HG03175 (cell line): ENCODE measurements at regions not wholly inside any gene's neighbourhood (a gene's known extent, or its start where the extent isn't known, plus 50 kb on each side); places are given as distances from the start of the nearest gene placed in this dataset.
"Not testable (repeated sequence)": the region's sequence is repeated elsewhere in the genome, so short reads cannot be mapped to it uniquely, and the experiment has no call there.

Experiments
- ATAC-seq: cut with Tn5 transposase; IDR thresholded peaks from one replicate; pipeline ENCODE4 v1.9.1; 2021; ENCODE audit warnings: mild to moderate bottlenecking, moderate library complexity; ENCODE audit not compliant: unreplicated experiment

DNA sequence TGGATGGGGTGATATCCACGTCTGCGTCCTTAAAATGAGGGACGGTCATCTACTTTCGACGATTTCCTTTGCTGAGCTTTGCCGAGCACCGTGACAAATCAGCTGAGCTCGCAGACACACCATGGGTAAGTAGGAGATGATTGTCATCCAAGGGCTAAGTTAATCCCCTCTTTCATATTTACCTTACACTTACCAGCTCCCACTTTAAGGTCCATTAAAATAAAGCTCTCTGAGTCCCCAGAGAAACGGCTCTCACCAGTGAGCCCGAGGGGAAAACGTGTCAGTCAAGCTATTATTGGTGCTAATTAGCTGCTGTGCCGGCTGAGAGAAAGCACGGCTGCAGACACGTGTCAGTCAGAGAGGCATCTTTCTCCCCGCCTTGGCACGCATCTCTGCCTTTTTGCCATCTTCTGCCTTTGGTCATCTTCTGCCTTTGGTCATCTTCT, 72.2 kb downstream of the CRLF2 start:
- ATAC-seq: no peak

DNA sequence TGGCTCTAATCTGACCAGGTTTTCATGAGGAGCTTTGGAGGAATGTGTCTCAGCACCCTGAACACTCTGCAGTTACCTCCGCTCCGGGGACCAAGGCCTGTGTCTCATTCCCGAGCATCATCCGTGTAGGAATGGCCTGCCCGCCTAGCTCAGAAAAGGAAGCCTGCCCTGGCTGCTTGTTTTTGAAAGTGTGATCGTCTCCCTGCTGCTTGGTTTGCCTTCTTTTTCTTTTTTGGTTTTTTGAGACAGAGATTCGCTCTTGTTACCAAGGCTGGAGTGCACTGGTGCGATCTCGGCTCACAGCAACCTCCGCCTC, 73.3 kb downstream of the CRLF2 start:
- no peak for ATAC-seq

DNA sequence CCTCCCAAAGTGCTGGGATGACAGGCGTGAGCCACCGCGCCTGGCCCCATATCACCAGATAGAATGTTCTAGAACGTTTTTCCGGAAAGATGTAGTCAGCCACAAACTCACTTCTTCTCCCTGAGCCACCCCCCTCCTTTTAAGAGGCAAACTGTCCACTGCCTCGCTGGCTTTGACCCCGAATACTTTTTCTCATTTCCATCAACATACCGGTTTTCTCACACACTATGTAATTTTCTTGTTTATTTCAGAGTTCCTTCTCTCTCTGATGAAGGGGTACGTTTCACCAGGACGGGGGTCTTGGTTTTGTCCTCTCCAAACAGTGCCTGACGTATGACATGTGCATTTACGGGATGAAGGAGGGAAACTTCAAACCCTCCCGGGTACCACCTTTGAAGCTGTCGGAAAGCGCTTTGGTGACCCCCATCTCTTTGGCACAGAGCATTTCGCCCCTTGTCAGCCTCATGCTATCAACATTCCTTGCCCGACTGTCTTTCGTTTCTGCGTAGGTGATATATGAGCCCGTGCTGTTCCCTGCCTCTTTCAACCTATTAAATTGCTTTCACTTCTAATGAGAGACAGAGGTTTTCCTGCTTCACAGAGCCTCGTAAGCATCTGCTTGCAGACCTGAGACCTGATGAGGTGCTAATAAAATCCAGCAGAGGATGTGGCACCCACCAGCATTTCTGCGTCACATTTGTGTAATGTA, 73.8 kb downstream of the CRLF2 start:
- no peak for ATAC-seq

DNA sequence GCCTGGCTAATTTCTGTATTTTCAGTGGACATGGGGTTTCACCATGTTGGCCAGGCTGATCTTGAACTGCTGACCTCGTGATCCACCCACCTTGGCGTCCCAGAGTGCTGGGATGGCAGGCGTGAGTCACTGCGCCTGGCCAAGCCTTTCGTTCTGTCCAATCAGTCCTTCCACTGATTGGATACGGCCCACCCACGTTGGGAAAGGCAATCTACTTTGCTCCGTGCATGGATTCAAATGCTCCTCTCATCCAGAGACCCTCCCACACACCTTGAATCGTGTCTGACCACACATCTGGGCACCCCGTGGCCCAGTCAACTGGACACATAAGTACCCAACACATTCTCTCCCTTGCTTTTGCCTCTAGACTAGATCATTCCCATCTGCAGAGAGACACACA, 74.9 kb downstream of the CRLF2 start:
- ATAC-seq: no peak

DNA sequence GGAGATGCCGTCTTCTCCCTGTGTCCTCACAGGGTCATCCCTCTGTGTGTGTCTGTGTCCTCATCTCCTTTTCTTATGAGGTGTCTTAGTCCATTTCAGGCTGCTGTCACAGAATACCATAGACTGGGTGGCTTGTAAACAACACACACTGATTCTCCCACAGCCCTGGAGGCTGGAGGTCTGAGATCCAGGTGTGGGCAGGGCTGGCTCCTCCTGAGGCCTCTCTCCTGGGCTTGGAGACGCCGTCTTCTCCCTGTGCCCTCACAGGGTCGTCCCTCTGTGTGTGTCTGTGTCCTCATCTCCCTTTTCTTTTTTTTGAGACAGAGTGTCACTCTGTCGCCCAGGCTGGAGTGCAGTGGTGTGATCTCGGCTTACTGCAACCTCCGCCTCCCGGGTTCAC, 75.9 kb downstream of the CRLF2 start:
- not testable (repeated sequence) for ATAC-seq

DNA sequence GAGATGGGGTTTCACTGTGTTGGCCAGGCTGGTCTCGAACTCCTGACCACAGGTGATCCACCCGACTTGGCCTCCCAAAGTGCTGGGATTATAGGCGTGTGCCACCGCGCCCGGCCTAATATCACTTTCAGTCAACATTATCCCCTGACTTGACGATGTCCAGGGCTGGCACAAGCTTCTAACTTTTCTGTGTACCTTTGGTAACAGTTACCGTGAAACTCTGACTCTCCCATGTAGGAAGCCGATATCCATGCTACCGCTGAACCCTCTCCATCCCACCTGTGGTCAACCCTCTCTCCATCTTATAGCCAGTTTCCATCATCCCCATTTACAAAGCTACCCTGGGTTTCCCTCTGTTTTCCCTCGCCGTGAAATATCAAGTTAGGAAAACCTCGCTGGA, 77.5 kb downstream of the CRLF2 start:
- ATAC-seq: no peak

DNA sequence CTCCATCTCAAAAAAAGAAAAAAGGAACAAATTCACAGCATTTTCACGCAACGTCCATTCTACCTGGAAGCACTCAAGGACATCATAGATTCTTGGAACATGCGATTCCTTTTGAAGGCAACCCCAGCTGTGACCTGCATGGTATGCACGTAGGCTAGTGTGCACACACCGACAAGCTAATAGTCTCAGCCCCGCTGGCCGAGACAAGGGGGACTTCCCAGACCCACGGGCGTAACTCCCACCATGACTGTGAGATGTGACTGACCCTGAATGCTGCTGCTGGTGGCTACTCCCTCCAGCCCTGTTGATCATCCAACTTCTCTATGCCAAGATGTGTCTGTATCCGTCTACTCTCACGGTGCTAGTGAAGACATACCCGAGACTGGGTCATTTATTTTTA, 78.3 kb downstream of the CRLF2 start:
- ATAC-seq: no peak

DNA sequence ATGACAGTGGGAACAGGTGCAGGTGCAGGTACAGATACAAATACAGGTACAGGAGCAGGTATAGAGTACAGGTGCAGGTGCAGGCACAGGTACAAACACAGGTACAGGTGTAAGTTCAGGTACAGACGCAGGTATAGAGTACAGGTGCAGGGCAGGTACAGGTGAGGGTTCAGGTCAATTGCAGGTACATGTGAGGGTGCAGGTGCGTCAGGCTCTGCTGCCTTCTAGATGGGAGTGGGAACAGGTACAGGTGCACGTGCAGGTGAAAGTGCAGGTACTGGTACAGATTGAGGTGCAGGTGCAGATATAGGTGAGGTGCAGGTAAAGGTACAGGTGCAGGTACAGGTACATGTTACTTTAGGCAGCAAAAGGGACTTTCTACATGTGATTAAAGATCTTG, 85.7 kb downstream of the CRLF2 start:
- no peak for ATAC-seq

DNA sequence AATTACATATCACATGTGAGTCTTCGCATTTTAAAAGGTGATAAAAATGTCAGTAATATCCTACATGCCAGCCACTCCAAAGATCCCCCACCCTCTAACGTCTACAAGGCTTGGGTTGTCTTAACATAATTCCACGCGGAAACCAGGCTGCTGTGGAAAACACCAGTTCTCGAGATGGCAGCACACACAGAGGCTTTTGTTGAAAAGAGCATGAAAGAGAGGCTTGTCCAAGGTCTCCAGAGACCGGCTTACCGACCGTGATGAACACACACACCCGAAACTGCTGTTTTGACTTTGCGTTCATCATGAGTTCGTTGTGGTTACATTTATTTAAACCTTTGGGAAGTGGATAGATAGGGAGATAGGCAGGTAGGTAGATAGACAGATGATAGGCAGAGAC, 87.9 kb downstream of the CRLF2 start:
- no peak for ATAC-seq

DNA sequence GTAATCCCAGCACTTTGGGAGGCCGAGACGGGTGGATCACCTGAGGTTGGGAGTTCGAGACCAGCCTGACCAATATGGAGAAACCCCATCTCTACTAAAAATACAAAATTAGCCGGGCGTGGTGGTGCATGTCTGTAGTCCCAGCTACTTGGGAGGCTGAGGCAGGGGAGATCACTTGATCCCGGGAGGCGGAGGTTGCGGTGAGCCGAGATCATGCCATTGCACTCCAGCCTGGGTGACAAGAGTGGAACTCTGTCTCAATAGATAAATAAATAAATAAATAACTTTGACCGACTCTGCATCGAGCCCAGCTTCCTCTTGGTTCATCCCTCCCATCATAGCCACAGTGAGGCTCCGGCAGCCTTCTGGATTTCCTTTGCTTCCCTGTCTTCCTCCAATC, 89.6 kb downstream of the CRLF2 start:
- ATAC-seq: not testable (repeated sequence)

DNA sequence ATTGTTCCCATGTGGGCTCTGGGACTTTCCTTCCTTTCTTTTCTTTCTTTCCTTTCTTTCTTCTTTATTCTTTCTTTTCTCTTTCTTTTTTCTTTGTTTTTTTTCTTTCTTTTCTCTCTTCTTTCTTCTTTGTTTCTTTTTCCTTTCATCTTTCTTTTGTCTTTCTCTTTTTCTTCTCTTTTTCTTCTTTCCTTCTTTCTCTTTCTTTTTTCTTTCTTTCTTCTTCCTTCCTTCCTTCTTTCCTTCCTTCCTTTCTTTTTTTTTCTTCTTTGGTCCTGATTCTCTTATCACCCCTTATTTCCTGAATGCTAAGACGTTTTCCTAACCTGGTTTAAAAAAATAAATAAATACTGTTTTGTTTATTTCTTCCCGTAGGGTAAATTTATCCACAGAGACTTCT, 93.2 kb downstream of the CRLF2 start:
- ATAC-seq: no peak

DNA sequence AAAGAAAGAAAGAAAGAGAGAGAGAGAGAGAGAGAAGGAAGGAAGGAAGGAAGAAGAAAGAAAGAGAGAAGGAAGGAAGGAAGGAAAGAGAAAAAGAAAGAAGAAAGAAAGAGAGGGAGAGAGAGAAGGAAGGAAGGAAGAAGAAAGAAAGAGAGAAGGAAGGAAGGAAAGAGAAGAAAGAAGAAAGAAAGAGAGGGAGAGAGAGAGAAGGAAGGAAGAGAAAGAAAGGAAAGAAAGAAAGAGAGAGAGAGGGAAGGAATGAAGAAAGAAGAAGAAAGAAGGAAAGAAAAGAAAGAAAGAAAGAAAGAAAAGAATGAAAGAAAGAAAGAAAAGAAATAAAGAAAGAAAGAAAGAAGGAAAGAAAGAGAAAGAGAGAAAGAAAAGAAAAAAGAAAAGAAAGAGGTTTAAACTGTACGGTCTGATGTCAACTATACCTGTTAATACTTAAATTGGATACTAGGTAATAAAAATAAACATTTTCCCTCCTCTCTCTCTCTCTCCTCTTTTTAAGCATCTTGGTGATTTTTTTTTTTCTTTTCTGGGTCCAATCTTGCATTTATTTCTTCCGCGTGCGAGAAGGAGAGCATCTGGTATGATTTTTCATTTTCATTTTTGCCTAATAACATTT, 93.8 kb downstream of the CRLF2 start:
- ATAC-seq: no peak

DNA sequence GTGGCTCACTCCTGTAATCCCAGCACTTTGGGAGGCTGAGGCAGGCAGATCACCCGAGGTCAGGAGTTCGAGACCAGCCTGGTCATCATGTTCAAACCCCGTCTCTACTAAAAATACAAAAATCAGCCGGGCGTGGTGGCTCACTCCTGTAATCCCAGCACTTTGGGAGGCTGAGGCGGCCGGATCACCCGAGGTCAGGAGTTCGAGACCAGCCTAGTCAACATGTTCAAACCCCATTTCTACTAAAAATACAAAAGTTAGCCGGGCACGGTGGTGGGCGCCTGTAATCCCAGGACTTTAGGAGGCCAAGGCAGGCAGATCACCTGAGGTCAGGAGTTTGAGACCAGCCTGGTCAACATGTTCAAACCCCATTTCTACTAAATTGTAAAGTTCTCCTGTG, 97.0 kb downstream of the CRLF2 start:
- not testable (repeated sequence) for ATAC-seq

DNA sequence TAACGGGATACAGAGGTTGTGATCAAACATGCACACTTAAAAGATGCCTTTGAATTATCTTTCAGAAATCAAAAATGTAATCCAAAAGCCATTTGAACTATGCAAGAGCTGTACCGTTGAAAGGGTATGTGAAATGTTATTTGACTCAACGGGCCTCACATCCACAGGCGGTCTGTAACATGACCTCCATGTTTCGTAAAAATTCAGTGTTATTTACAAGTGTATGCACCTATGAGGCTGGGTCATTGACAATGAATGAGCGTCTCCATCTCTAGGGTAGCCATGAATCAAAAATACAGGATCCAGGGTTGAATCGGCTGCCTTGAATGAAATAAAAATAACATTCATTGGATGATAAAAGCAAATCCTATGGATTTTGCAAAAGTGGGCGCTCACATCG, 100.1 kb downstream of the CRLF2 start:
- no peak for ATAC-seq

DNA sequence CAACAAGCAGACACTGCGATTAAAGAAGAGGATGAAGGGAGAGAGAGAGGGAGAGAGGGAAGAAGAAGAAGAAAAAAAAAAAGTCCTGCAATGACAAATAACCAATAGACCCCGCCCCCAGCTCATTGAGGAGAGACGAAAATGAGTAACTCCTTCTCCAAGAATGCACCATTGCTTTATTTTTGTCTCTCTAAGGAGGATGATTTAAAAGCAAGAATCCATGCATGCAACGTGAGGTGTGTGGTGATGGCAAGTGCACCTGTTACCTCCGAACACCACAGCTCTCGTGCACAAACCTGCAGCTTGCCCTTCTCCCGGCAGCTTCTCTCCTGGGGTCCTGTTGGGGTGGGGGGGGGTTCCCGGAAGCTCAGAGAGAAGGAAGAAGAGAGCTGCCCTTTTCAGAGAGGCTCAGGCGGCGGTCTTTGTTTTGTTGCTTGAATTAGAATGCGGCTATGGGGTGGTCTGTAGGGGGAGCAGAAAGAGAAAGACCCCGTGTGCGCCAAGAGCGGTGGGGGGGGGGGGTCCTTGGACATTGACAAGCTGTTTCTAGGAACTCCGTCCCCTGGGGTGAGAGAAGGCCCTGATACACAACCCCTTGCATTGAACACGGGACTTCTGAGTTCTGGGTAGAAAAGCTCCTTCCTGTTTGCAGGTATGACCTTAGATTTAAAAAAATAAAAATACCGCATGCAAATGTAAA, 100.7 kb downstream of the CRLF2 start:
- no peak for ATAC-seq

DNA sequence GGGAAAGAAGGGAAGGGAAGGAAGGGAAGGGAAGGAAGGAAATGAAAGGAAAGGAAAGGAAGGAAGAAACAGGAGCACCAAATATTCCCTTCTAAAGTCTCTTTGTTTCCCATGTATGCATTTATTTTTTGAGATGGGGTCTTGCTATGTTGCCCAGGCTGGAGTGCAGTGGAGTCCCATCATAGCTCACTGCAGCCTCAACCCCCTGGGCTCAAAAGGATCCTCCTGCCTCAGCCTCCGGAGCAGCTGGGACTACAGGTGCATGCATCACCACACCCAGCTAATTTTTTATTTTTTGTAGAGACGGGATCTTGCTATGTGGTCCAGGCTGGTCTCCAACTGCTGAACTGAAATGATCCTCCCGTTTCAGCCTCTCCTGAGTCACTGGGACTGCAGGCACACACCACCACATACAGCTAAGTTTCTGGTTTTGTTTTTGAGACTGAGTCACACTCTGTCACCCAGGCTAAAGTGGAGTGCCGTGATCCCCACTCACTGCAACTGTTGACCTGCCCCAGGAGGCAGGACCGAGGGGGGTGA, 102.8 kb downstream of the CRLF2 start:
- no peak for ATAC-seq

DNA sequence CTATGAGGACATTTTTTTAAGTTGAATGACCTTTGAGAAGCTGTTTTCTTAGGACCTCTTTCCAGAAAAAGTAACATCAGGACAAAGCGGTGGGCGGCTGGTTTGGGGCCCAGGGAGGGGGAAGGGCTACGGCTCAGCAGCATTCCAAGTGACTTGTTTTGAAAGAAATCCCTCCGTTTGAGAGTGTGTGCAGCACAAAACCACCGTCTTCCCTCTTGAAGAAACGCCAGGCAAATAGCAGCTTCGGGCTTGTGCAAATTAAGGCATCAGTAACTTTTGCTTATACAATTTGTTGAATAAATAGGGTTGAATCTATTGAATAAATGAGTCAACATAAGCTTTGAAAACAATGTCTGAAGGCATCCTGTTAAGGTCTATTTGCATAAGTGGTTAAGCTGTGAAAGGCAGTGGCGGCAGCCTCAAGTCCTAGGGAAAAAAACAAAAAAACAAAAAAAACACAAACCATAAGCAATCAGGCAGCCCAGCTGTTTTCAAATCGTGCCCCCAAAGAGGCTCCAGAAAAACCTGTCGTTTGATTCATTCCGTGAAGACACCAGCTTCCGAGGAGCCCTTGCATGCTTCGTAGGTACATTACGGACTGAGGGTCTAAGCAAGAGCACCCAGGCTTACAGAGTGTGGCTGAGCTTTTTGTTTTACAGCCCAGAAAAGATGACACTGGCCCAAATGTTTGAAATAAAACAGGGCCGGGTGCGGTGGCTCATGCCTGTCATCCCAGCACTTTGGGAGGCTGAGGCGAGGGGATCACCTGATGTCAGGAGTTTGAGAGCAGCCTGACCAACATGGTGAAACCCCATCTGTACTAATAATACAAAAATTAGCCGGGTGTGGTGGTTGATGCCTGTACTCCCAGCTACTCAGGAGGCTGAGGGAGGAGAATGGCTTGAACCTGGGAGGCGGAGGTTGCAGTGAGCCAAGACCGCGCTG, 103.7 kb downstream of the CRLF2 start:
- ATAC-seq: no peak

DNA sequence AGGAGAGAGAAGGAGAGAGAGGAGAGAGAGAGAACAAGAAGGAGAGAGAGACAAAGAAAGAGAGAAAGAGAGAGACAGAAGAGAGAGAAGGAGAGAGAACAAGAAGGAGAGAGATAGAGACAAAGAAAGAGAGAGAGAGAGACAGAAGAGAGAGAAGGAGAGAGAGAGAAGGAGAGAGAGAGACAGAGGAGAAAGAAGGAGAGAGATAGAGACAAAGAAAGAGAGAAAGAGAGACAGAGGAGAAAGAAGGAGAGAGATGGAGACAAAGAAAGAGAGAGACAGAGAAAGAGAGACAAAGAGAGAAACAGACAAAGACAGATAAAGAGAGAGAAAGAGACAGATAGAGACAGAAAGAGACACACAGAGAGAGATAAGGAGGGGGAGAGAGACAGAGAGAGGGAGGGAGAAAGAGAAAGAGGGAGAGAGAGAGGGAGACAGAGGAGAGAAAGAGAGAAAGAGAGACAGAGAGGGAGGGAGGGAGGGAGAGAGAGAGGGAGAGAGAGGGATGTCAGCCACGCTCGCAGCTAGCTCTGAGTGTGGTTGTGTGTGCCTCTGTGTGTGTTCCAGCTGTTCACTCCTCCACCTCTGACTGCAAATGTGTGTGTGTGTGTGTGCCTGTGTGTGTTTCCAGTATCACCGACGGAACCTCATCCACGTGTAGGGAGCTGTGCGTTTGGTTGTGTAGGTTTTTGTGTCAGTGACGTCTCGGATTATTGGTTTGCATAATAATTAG, 105.8 kb downstream of the CRLF2 start:
- no peak for ATAC-seq

DNA sequence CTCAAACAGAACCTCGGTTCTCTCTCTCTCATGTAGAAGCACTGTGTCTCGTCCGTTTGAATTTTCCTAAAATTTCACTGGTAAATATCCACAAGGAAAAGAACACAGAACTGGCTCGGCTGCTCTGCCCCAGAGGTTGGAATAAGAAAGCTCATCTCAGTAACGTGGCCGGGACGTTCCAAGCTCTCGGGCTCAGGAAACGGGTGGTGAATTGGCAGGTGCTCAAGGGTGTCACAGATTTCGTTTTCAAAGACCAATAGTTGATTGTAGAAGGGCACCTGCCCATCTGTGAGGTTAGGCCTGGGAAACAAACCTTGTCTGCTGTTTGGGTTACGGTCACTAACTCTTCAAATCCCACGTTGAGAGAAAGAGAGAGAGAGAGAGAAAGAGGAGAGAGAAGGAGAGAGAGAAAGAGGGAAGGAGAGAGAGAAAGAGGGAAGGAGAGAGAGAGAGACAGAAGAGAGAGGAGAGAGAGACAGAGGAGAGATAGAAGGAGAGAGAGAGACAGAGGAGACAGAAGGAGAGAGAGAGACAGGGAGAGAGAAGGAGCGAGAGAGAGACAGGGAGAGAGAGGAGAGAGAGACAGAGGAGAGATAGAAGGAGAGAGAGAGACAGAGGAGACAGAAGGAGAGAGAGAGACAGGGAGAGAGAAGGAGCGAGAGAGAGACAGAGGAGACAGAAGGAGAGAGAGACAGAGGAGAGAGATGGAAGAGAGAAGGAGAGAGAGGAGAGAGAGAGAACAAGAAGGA, 106.6 kb downstream of the CRLF2 start:
- ATAC-seq: no peak

DNA sequence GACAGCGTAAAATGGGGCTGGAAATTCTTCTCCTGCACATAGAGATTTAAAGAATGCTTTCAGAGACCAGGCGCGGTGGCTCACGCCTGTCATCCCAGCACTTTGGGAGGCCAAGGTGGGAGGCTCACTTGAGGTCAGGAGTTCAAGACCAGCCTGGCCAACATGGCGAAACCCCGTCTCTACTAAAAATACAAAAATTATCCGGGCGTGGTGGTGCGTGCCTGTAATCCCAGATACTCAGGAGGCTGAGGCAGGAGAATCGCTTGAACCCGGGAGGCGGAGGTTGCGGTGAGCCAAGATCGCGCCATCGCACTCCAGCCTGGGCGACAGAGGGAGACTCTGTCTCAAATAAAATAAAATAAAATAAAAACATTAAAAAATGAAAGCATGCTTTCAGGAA, 107.4 kb downstream of the CRLF2 start:
- ATAC-seq: not testable (repeated sequence)
